K562 (cell line): ENCODE measurements at regions not wholly inside any gene's neighbourhood (a gene's known extent, or its start where the extent isn't known, plus 50 kb on each side); places are given as distances from the start of the nearest gene placed in this dataset.

Experiments used
- ATAC-seq: fragments of 200-7000 bp; cut with Tn5 transposase; 3 replicates; pipeline ENCODE4 v1.9.1; 2020; ENCODE audit warnings: moderate library complexity
- BruUV-seq: library from RNA; stranded (reverse); fragments of 400-500 nt; replicated peaks from 2 replicates; lab custom pipeline; 2021; lab: Mats Ljungman, UMichigan
- CTCF ChIA-PET: fragments of 300-600 bp; formaldehyde crosslinking; extraction: SDS; loops from one replicate; lab custom pipeline; 2021; ENCODE audit warnings: low intra/inter-chr PET ratio; lab: Yijun Ruan, JAX
- POLR2A ChIA-PET: fragments of 300-600, 350-650 bp; sonication (Branson Sonifier 250); formaldehyde crosslinking; extraction: SDS; loops from one replicate; lab custom pipeline; 2021; ENCODE audit warnings: antibody characterized with exemption, inconsistent platforms; lab: Yijun Ruan, JAX
- DNase-seq, 4 experiments: peaks; one replicate each; pipeline versions ENCODE4 v3.0.0 to v3.0.0-alpha.2; 2011 to 2018; ENCODE audit warnings: low spot score in 3 of 4, mixed read lengths in 3 of 4; ENCODE audit errors: extremely low read depth in 1 of 4
- FAIRE-seq: peaks from 2 replicates; lab custom pipeline; 2011; peaks lifted over from hg19 to GRCh38; lab: Jason Lieb, UNC
- H2AFZ ChIP-seq: 2 replicates; pipeline ENCODE4 v1.6.0; 2011; ENCODE audit warnings: low read depth, low read length, control low read depth, inconsistent platforms
- H3K27ac ChIP-seq: fragments of 200-600 bp; 3 replicates; pipeline ENCODE4 v1.8.0; 2011; ENCODE audit warnings: low read depth, mild to moderate bottlenecking, control low read depth, inconsistent platforms, low read length, moderate library complexity, mixed read lengths; ENCODE audit errors: extremely low read depth
- H3K27me3 ChIP-seq, 2 experiments: fragments of 300-600 bp in 1 of 2; 2 replicates in 1 of 2; 3 replicates in 1 of 2; pipeline versions ENCODE4 v1.6.0 to v1.8.0; 2011; ENCODE audit warnings: inconsistent platforms in 2 of 2, low read length in 2 of 2, mild to moderate bottlenecking in 1 of 2, mixed read lengths in 1 of 2, moderate library complexity in 1 of 2; ENCODE audit not compliant: control insufficient read depth in 2 of 2, insufficient read depth in 2 of 2
- H3K36me3 ChIP-seq: fragments of 300-600 bp; 3 replicates; pipeline ENCODE4 v1.8.0; 2011; ENCODE audit warnings: mild to moderate bottlenecking, low read length, inconsistent platforms; ENCODE audit not compliant: control insufficient read depth, insufficient read depth
- H3K4me1 ChIP-seq, 2 experiments: fragments of 200-600 bp in 1 of 2; replicated peaks in 1 of 2; 2 replicates in 1 of 2; 3 replicates in 1 of 2; pipeline versions ENCODE4 v1.5.1 to v1.8.0; 2011; ENCODE audit warnings: inconsistent platforms in 2 of 2, low read length in 2 of 2, mild to moderate bottlenecking in 1 of 2, mixed read lengths in 1 of 2, moderate library complexity in 1 of 2; ENCODE audit not compliant: control insufficient read depth in 2 of 2, insufficient read depth in 2 of 2
- H3K4me2 ChIP-seq: 2 replicates; pipeline ENCODE4 v1.6.1; 2011; ENCODE audit warnings: low read length, control low read depth, inconsistent platforms, mixed read lengths; ENCODE audit not compliant: insufficient read depth
- H3K4me3 ChIP-seq: fragments of 200-600 bp; sonication (generic), shearing (Covaris generic); 2 replicates; pipeline ENCODE4 v1.5.1; 2016; ENCODE audit warnings: control low read depth, inconsistent platforms
- H3K79me2 ChIP-seq: fragments of 200-600 bp; 3 replicates; pipeline ENCODE4 v1.8.0; 2011; ENCODE audit warnings: low read length, inconsistent platforms; ENCODE audit not compliant: control insufficient read depth, insufficient read depth
- H3K9ac ChIP-seq, 2 experiments: 2 replicates each; pipeline versions ENCODE4 v1.6.0 to v1.6.1; 2011; ENCODE audit warnings: low read depth in 2 of 2, low read length in 2 of 2, control low read depth in 1 of 2, inconsistent platforms in 1 of 2, mild to moderate bottlenecking in 1 of 2, mixed read lengths in 1 of 2; ENCODE audit not compliant: insufficient read depth in 1 of 2
- H3K9me1 ChIP-seq: one replicate; pipeline ENCODE4 v1.6.0; 2011; ENCODE audit warnings: inconsistent platforms, mild to moderate bottlenecking, low read length, moderate library complexity; ENCODE audit not compliant: control insufficient read depth, insufficient read depth
- H3K9me3 ChIP-seq: replicated peaks from 2 replicates; pipeline ENCODE4 v1.5.1; 2011; ENCODE audit warnings: low read depth, low read length, inconsistent platforms; ENCODE audit not compliant: control insufficient read depth, insufficient read depth
- H4K20me1 ChIP-seq: replicated peaks from 2 replicates; pipeline ENCODE4 v1.6.1; 2011; ENCODE audit warnings: low read length, inconsistent platforms, mixed read lengths; ENCODE audit not compliant: control insufficient read depth, insufficient read depth
- EP300 ChIP-seq: IDR thresholded peaks from 2 replicates; pipeline ENCODE4 v1.6.1; 2012; ENCODE audit warnings: low read length, improper control_type of control experiment
- KHSRP ChIP-seq: fragments of 450-650 bp; IDR thresholded peaks from 2 replicates; pipeline ENCODE4 v1.6.1; 2017
- LEF1 ChIP-seq: fragments of 450-650 bp; IDR thresholded peaks from 2 replicates; pipeline ENCODE4 v1.6.1; 2016; ENCODE audit warnings: mild to moderate bottlenecking
- MEIS2 ChIP-seq: fragments of 450-650 bp; IDR thresholded peaks from 2 replicates; pipeline ENCODE4 v1.6.1; 2014; ENCODE audit warnings: mild to moderate bottlenecking; ENCODE audit not compliant: partially characterized antibody
- NFXL1 ChIP-seq: fragments of 450-650 bp; formaldehyde crosslinking; IDR thresholded peaks from 2 replicates; pipeline ENCODE4 v1.4.0; 2021; ENCODE audit warnings: mild to moderate bottlenecking
- PML ChIP-seq: IDR thresholded peaks from 2 replicates; pipeline ENCODE4 v1.6.1; 2012; ENCODE audit warnings: low read length, inconsistent platforms
- ZNF224 ChIP-seq: sonication (generic); formaldehyde crosslinking; IDR thresholded peaks from 2 replicates; pipeline ENCODE4 v1.8.0; 2022; ENCODE audit warnings: mild to moderate bottlenecking, missing genetic modification reagents
- ZNF76 ChIP-seq: fragments of 250-450 bp; sonication (Bioruptor Pico); IDR thresholded peaks from 2 replicates; pipeline ENCODE4 v1.4.0; 2020; ENCODE audit warnings: mild to moderate bottlenecking, moderate library complexity, borderline replicate concordance
- WGBS: fragments of 100-300 bp; shearing (Covaris generic); methylation state at CpG from one replicate; pipeline ENCODE4 v1.1.6; 2016; ENCODE audit warnings: low coverage, mixed read lengths; ENCODE audit not compliant: insufficient coverage; ENCODE audit errors: missing lambda C conversion rate; 5-methylcytosine and 5-hydroxymethylcytosine counted together
- in situ Hi-C: fragments of 300-500 bp; cut with MboI; formaldehyde crosslinking; loops from 4 replicates; pipeline ENCODE4 v1.15.0; 2018; ENCODE audit warnings: inconsistent platforms, mixed read lengths
- intact Hi-C: fragments of 100-400 bp; cut with micrococcal nuclease; formaldehyde crosslinking; loops from 2 replicates; pipeline ENCODE4 v1.14.2; 2022
- TF ChIP-seq, protein P1 (sequence below): sonication (generic); formaldehyde crosslinking; IDR thresholded peaks from 2 replicates; pipeline ENCODE4 v1.8.0; 2022; ENCODE audit warnings: mild to moderate bottlenecking, missing genetic modification reagents
- TF ChIP-seq, protein P2 (sequence below), 2 experiments: fragments of 450-650 bp in 1 of 2; IDR thresholded peaks; 2 replicates each; pipeline ENCODE4 v1.6.1; 2011 to 2017; ENCODE audit warnings: low read depth in 2 of 2, antibody characterized with exemption in 1 of 2, borderline replicate concordance in 1 of 2, low read length in 1 of 2, mild to moderate bottlenecking in 1 of 2, mixed read lengths in 1 of 2; ENCODE audit not compliant: control insufficient read depth in 1 of 2
- TF ChIP-seq, protein P3 (sequence below): fragments of 450-650 bp; IDR thresholded peaks from 2 replicates; pipeline ENCODE4 v1.7.1; 2018; ENCODE audit warnings: mild to moderate bottlenecking, low read depth; ENCODE audit not compliant: partially characterized antibody

DNA sequence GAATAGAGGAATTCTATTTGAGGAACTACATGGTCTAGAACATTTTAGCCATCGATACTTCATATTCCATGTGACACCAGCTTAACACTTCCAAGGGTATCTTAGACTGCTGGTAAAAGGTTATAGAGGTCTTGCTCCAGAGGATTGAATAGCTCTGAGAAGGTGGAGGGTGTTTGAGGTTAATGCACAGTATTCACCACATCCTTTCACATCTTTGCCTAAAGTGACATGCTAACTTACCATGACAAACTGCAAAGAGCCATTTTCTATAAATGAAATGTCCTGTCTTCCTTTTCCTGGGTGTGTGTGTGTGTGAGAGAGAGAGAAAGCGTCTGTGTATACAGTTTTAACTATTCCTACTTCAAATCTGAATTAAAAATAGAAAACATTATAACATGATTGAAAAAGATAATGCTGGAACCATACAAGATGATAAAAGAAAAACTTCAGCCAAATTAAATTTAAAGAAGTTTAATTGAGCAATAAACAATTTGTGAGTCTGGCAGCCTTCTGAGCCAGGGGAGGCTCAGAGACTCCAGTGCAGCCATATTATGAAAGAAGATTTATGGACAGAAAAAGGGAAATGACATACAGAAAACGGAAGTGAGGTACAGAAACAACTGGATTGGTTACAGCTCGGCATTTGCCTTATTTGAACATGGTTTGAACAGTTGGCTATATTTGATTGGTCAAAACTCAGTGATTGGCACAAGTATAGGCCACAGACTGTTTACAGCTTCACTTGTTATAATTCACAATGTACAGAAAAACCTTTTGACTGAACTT is 320.9 kb upstream of the CCDC179 start:
- ChIA-PET CTCF (no interaction called here), POLR2A (no interaction called here)
- Histone ChIP-seq H4K20me1 (no peaks in the 10 kb centered on the region), H3K27me3 (no peaks in the 10 kb centered on the region), H3K4me2 (no peak overlapping the region), H3K79me2 (no peaks in the 10 kb centered on the region), H3K9ac (no peak overlapping the region), H3K9me1 (no peaks in the 10 kb centered on the region), H3K27ac (no peak overlapping the region), H3K4me3 (no peak overlapping the region), H3K36me3 (no peaks in the 10 kb centered on the region), H3K9me3 (no peaks in the 10 kb centered on the region), H2AFZ (no peak overlapping the region), H3K4me1 (no peaks in the 10 kb centered on the region)
- 2% methylated on average over 4 of the region's 4 CpGs for WGBS
- TF ChIP-seq, protein P1, sequence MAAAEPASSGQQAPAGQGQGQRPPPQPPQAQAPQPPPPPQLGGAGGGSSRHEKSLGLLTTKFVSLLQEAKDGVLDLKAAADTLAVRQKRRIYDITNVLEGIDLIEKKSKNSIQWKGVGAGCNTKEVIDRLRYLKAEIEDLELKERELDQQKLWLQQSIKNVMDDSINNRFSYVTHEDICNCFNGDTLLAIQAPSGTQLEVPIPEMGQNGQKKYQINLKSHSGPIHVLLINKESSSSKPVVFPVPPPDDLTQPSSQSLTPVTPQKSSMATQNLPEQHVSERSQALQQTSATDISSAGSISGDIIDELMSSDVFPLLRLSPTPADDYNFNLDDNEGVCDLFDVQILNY (CRISPR knock-in tag), result no peak
- TF ChIP-seq, protein P2, sequence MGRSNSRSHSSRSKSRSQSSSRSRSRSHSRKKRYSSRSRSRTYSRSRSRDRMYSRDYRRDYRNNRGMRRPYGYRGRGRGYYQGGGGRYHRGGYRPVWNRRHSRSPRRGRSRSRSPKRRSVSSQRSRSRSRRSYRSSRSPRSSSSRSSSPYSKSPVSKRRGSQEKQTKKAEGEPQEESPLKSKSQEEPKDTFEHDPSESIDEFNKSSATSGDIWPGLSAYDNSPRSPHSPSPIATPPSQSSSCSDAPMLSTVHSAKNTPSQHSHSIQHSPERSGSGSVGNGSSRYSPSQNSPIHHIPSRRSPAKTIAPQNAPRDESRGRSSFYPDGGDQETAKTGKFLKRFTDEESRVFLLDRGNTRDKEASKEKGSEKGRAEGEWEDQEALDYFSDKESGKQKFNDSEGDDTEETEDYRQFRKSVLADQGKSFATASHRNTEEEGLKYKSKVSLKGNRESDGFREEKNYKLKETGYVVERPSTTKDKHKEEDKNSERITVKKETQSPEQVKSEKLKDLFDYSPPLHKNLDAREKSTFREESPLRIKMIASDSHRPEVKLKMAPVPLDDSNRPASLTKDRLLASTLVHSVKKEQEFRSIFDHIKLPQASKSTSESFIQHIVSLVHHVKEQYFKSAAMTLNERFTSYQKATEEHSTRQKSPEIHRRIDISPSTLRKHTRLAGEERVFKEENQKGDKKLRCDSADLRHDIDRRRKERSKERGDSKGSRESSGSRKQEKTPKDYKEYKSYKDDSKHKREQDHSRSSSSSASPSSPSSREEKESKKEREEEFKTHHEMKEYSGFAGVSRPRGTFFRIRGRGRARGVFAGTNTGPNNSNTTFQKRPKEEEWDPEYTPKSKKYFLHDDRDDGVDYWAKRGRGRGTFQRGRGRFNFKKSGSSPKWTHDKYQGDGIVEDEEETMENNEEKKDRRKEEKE (IDR thresholded peaks at IDR 0.05; ENCODE audit: borderline replicate concordance in 1 of 2, control insufficient read depth in 1 of 2, low read depth in 2 of 2, low read length in 1 of 2), result no peak
- no peak for TF ChIP-seq LEF1
- TF ChIP-seq, protein P3, sequence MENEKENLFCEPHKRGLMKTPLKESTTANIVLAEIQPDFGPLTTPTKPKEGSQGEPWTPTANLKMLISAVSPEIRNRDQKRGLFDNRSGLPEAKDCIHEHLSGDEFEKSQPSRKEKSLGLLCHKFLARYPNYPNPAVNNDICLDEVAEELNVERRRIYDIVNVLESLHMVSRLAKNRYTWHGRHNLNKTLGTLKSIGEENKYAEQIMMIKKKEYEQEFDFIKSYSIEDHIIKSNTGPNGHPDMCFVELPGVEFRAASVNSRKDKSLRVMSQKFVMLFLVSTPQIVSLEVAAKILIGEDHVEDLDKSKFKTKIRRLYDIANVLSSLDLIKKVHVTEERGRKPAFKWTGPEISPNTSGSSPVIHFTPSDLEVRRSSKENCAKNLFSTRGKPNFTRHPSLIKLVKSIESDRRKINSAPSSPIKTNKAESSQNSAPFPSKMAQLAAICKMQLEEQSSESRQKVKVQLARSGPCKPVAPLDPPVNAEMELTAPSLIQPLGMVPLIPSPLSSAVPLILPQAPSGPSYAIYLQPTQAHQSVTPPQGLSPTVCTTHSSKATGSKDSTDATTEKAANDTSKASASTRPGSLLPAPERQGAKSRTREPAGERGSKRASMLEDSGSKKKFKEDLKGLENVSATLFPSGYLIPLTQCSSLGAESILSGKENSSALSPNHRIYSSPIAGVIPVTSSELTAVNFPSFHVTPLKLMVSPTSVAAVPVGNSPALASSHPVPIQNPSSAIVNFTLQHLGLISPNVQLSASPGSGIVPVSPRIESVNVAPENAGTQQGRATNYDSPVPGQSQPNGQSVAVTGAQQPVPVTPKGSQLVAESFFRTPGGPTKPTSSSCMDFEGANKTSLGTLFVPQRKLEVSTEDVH, result no peak
- no peak for TF ChIP-seq ZNF76
- no peak for TF ChIP-seq ZNF224 (CRISPR knock-in tag)
- TF ChIP-seq PML, result no peak
- no peak for TF ChIP-seq EP300
- TF ChIP-seq KHSRP, result no peak
- no peak for TF ChIP-seq MEIS2
- TF ChIP-seq NFXL1, result no peak
- in situ Hi-C loops, result no loop called here
- FAIRE-seq, result no peak
- intact Hi-C loops, result no loop called here
- ATAC-seq, result no peak
- DNase-seq, result no peak
- no TSS peak for BruUV-seq
